H9 (cell line): ENCODE measurements at regions not wholly inside any gene's neighbourhood (a gene's known extent, or its start where the extent isn't known, plus 50 kb on each side); places are given as distances from the start of the nearest gene placed in this dataset.

ENCODE experiments used
- DNase-seq: peaks from one replicate; pipeline ENCODE4 v3.0.0-alpha.2; 2017
- H2AFZ ChIP-seq: one replicate; pipeline ENCODE4 v1.6.1; 2013; ENCODE audit warnings: mild to moderate bottlenecking, low read length, control low read depth, moderate library complexity
- H2AK5ac ChIP-seq: 2 replicates; pipeline ENCODE4 v1.6.1; 2013; ENCODE audit warnings: low read length, control low read depth, mixed read lengths; ENCODE audit not compliant: insufficient read length
- H2BK120ac ChIP-seq: one replicate; pipeline ENCODE4 v1.6.1; 2013; ENCODE audit warnings: low read depth, mild to moderate bottlenecking, low read length, control low read depth, inconsistent platforms; ENCODE audit not compliant: poor library complexity, severe bottlenecking
- H2BK12ac ChIP-seq: 2 replicates; pipeline ENCODE4 v1.6.1; 2013; ENCODE audit warnings: low read length, control low read depth, mixed read lengths, low read depth; ENCODE audit not compliant: insufficient read length
- H2BK15ac ChIP-seq: 2 replicates; pipeline ENCODE4 v1.6.1; 2013; ENCODE audit warnings: low read depth, low read length, control low read depth
- H2BK20ac ChIP-seq: one replicate; pipeline ENCODE4 v1.6.1; 2013; ENCODE audit warnings: low read depth, mild to moderate bottlenecking, low read length, control low read depth, inconsistent platforms; ENCODE audit not compliant: poor library complexity, severe bottlenecking
- H2BK5ac ChIP-seq: 2 replicates; pipeline ENCODE4 v1.6.1; 2013; ENCODE audit warnings: low read length, control low read depth, mixed read lengths; ENCODE audit not compliant: insufficient read length
- H3K14ac ChIP-seq: 2 replicates; pipeline ENCODE4 v1.6.1; 2013; ENCODE audit warnings: low read length, control low read depth; ENCODE audit not compliant: insufficient read depth
- H3K18ac ChIP-seq: 2 replicates; pipeline ENCODE4 v1.6.1; 2013; ENCODE audit warnings: low read depth, mild to moderate bottlenecking, mixed read lengths, low read length, control low read depth; ENCODE audit not compliant: insufficient read length
- H3K23ac ChIP-seq: 2 replicates; pipeline ENCODE4 v1.6.1; 2013; ENCODE audit warnings: low read length, control low read depth, mixed read lengths, low read depth; ENCODE audit not compliant: insufficient read length
- H3K23me2 ChIP-seq: 2 replicates; pipeline ENCODE4 v1.6.1; 2013; ENCODE audit warnings: low read depth, mild to moderate bottlenecking, mixed read lengths, low read length, control low read depth; ENCODE audit not compliant: insufficient read length, poor library complexity, severe bottlenecking
- H3K27ac ChIP-seq: 2 replicates; pipeline ENCODE4 v1.5.1; 2013; ENCODE audit warnings: low read length, control low read depth, mixed read lengths, low read depth; ENCODE audit not compliant: insufficient read length
- H3K27me3 ChIP-seq: 2 replicates; pipeline ENCODE4 v1.6.1; 2013; ENCODE audit warnings: low read length, control low read depth, inconsistent platforms; ENCODE audit not compliant: insufficient read depth
- H3K4ac ChIP-seq: 2 replicates; pipeline ENCODE4 v1.6.1; 2013; ENCODE audit warnings: low read depth, mild to moderate bottlenecking, control low read depth, inconsistent platforms, low read length, moderate library complexity
- H3K4me1 ChIP-seq: 2 replicates; pipeline ENCODE4 v1.6.1; 2013; ENCODE audit warnings: low read length, control low read depth, inconsistent platforms; ENCODE audit not compliant: insufficient read depth
- H3K4me2 ChIP-seq: 2 replicates; pipeline ENCODE4 v1.6.1; 2013; ENCODE audit warnings: low read length, control low read depth, mixed read lengths; ENCODE audit not compliant: insufficient read length, insufficient read depth
- H3K56ac ChIP-seq: 2 replicates; pipeline ENCODE4 v1.6.1; 2013; ENCODE audit warnings: low read depth, mild to moderate bottlenecking, mixed read lengths, low read length, control low read depth; ENCODE audit not compliant: insufficient read length
- H3K79me1 ChIP-seq: 2 replicates; pipeline ENCODE4 v1.6.1; 2013; ENCODE audit warnings: low read depth, mild to moderate bottlenecking, moderate library complexity, low read length, control low read depth, inconsistent platforms; ENCODE audit not compliant: insufficient read depth, poor library complexity, severe bottlenecking
- H3K79me2 ChIP-seq: 2 replicates; pipeline ENCODE4 v1.6.1; 2013; ENCODE audit warnings: low read length, control low read depth, inconsistent platforms; ENCODE audit not compliant: insufficient read depth
- H3K9ac ChIP-seq: 2 replicates; pipeline ENCODE4 v1.6.1; 2013; ENCODE audit warnings: low read length, control low read depth, mixed read lengths; ENCODE audit not compliant: insufficient read length; ENCODE audit errors: extremely low read depth
- H3K9me3 ChIP-seq: one replicate; pipeline ENCODE4 v1.6.1; 2013; ENCODE audit warnings: low read depth, low read length, inconsistent platforms; ENCODE audit not compliant: control insufficient read depth
- H3T11ph ChIP-seq: one replicate; pipeline ENCODE4 v1.6.1; 2013; ENCODE audit warnings: mild to moderate bottlenecking, low read length, control low read depth, inconsistent platforms
- H4K20me1 ChIP-seq: one replicate; pipeline ENCODE4 v1.6.1; 2013; ENCODE audit not compliant: control insufficient read depth, insufficient read length, insufficient read depth
- H4K5ac ChIP-seq: 2 replicates; pipeline ENCODE4 v1.6.1; 2013; ENCODE audit warnings: low read depth, mild to moderate bottlenecking, mixed read lengths, low read length, control low read depth; ENCODE audit not compliant: insufficient read length
- H4K8ac ChIP-seq: replicated peaks from 2 replicates; pipeline ENCODE4 v1.6.1; 2013; ENCODE audit warnings: low read length, control low read depth, mixed read lengths, low read depth; ENCODE audit not compliant: insufficient read length
- H4K91ac ChIP-seq: 2 replicates; pipeline ENCODE4 v1.6.1; 2013; ENCODE audit warnings: low read depth, mild to moderate bottlenecking, moderate library complexity, mixed read lengths, low read length, control low read depth; ENCODE audit not compliant: insufficient read length
- H3K27ac Mint-ChIP-seq, 3 experiments: 2 replicates in 2 of 3; 3 replicates in 1 of 3; pipeline ENCODE4 v1.8.0; 2020 to 2021; ENCODE audit warnings: mixed read lengths in 3 of 3, mild to moderate bottlenecking in 1 of 3, moderate library complexity in 1 of 3
- H3K27me3 Mint-ChIP-seq: 2 replicates; pipeline ENCODE4 v1.8.0; 2021; ENCODE audit warnings: low read depth, mild to moderate bottlenecking, moderate library complexity, mixed read lengths
- H3K36me3 Mint-ChIP-seq, 3 experiments: 2 replicates in 2 of 3; 3 replicates in 1 of 3; pipeline ENCODE4 v1.8.0; 2020 to 2021; ENCODE audit warnings: low read depth in 3 of 3, mixed read lengths in 3 of 3; ENCODE audit not compliant: insufficient read depth in 1 of 3
- H3K4me1 Mint-ChIP-seq, 2 experiments: 2 replicates each; pipeline ENCODE4 v1.8.0; 2020; ENCODE audit warnings: mixed read lengths in 2 of 2
- H3K4me3 Mint-ChIP-seq, 2 experiments: 2 replicates in 1 of 2; 3 replicates in 1 of 2; pipeline ENCODE4 v1.8.0; 2020 to 2021; ENCODE audit warnings: mild to moderate bottlenecking in 2 of 2, mixed read lengths in 2 of 2, moderate library complexity in 1 of 2
- H3K9me3 Mint-ChIP-seq, 2 experiments: 2 replicates in 1 of 2; 3 replicates in 1 of 2; pipeline ENCODE4 v1.8.0; 2020; ENCODE audit warnings: mild to moderate bottlenecking in 2 of 2, mixed read lengths in 2 of 2, moderate library complexity in 1 of 2
- CTCF ChIP-seq: fragments of 200-600 bp; sonication (generic); conservative IDR thresholded peaks from 3 replicates; pipeline ENCODE4 v1.8.0; 2021; ENCODE audit warnings: antibody characterized with exemption, mild to moderate bottlenecking
- WGBS: extraction: QIAGEN DNeasy Blood & Tissue Kit; methylation state at CpG from one replicate; pipeline ENCODE4 v1.1.7; 2013; ENCODE audit warnings: missing lambda C conversion rate, low lambda C conversion rate, mixed read lengths; ENCODE audit not compliant: insufficient read length; ENCODE audit errors: extremely low coverage; 5-methylcytosine and 5-hydroxymethylcytosine counted together

GRCh38 chr15:94097552-94097951 lies 133.8 kb upstream of the MCTP2 start:
- Histone ChIP-seq H3K79me2 (no peaks in the 10 kb centered on the region), H2AFZ (no peak overlapping the region), H4K5ac (no peak overlapping the region), H3K79me1 (no peaks in the 10 kb centered on the region), H2AK5ac (no peak overlapping the region), H3K23ac (no peak overlapping the region), H3K4me2 (no peak overlapping the region), H3K27ac (no peak overlapping the region), H3K4me1 (no peaks in the 10 kb centered on the region), H3K4ac (no peak overlapping the region), H3K18ac (no peak overlapping the region), H2BK20ac (no peak overlapping the region), H2BK12ac (no peak overlapping the region), H3K9me3 (no peaks in the 10 kb centered on the region), H3K27me3 (no peaks in the 10 kb centered on the region), H2BK120ac (no peak overlapping the region), H3K14ac (no peak overlapping the region), H3T11ph (no peak overlapping the region), H2BK15ac (no peak overlapping the region), H3K23me2 (no peaks in the 10 kb centered on the region), H2BK5ac (no peak overlapping the region), H4K91ac (no peak overlapping the region), H4K8ac (no peak overlapping the region), H3K56ac (no peak overlapping the region), H3K9ac (no peak overlapping the region), H4K20me1 (no peaks in the 10 kb centered on the region)
- Mint-ChIP-seq H3K4me3 (no peak overlapping the region), H3K36me3 (no peaks in the 10 kb centered on the region), H3K4me1 (no peaks in the 10 kb centered on the region), H3K27ac (no peak overlapping the region; a peak in 1 of 7 replicates), H3K9me3 (no peaks in the 10 kb centered on the region), H3K27me3 (no peaks in the 10 kb centered on the region)
- WGBS: no CpG with 5 or more reads among the region's 6 CpGs
- no peak for TF ChIP-seq CTCF
- DNase-seq: no peak
